ENCODE measurements at regions not wholly inside any gene's neighbourhood (a gene's known extent, or its start where the extent isn't known, plus 50 kb on each side); places are given as distances from the start of the nearest gene placed in this dataset.

GRCh38 chr5:23963449-23963848 lies 456.0 kb downstream of the PRDM9 start:
- Histone ChIP-seq H2BK5ac (ENCODE audit: low read length) (no peak overlapping the region), H3K27ac (replicated peaks; ENCODE audit: low read length) (no peak overlapping the region), H3K27me3 (ENCODE audit: control insufficient read depth in 3 of 3, insufficient read depth in 3 of 3, low read depth in 1 of 3, low read length in 3 of 3) (no peaks in the 10 kb centered on the region), H4K8ac (ENCODE audit: low read depth, low read length) (no peak overlapping the region), H2BK12ac (ENCODE audit: low read length) (no peak overlapping the region), H3K4ac (ENCODE audit: low read length) (no peak overlapping the region), H3K4me3 (ENCODE audit: low read length in 2 of 2) (no peak overlapping the region), H3K4me2 (ENCODE audit: insufficient read depth, low read length, poor library complexity, severe bottlenecking) (no peak overlapping the region), H3K18ac (ENCODE audit: low read length) (no peak overlapping the region), H4K91ac (ENCODE audit: low read depth, low read length, poor library complexity) (no peak overlapping the region), H3K9me3 (replicated peaks in 1 of 2; ENCODE audit: control insufficient read depth in 2 of 2, insufficient read depth in 1 of 2, low read depth in 1 of 2, low read length in 2 of 2) (no peaks in the 10 kb centered on the region), H3K79me1 (ENCODE audit: low read depth, low read length) (no peaks in the 10 kb centered on the region), H2BK15ac (ENCODE audit: low read length) (no peak overlapping the region), H3K36me3 (replicated peaks in 1 of 2; ENCODE audit: control insufficient read depth in 2 of 2, insufficient read depth in 2 of 2, low read length in 2 of 2) (no peaks in the 10 kb centered on the region), H3K14ac (ENCODE audit: low read length) (no peak overlapping the region), H3K9ac (ENCODE audit: low read depth, low read length, poor library complexity) (no peak overlapping the region), H3K23ac (ENCODE audit: low read depth, low read length, poor library complexity) (no peak overlapping the region), H2BK120ac (ENCODE audit: low read depth, low read length) (no peak overlapping the region), H2AFZ (ENCODE audit: low read length) (no peak overlapping the region), H3K4me1 (ENCODE audit: control insufficient read depth in 2 of 2, insufficient read depth in 1 of 2, low read depth in 1 of 2, low read length in 2 of 2) (no peaks in the 10 kb centered on the region), H2AK5ac (ENCODE audit: low read depth, low read length) (no peak overlapping the region)
- DNase-seq (ENCODE audit: low spot score): no peak
- no CpG with 5 or more reads among the region's 5 CpGs for WGBS, 2 donors (ENCODE audit: extremely low coverage in 2 of 2, insufficient read length in 2 of 2, insufficient replicate concordance in 1 of 2)

DNA sequence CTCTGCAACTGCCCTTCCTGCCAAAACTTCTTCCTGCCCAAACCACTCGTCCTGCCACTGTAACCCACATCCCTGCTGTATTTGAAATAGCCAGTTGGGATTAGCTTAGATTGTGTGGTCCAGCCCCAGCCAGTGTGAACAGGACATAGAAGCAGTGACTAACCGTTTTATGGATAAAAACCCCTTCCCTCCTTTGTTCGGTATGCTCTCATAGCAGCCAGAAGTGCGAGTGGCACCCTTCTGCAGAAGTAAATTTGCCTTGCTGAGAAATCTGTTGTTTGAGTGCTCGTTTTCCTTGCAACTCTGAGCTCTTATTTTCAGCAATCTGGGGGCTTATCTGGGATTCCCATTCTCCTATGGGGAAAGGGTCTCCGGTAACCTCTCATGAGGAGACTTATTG lies 470.0 kb downstream of the PRDM9 start:
- no peak overlapping the region for H3K9ac ChIP-seq (ENCODE audit: low read depth, low read length, poor library complexity)
- no peak overlapping the region for H2BK120ac ChIP-seq (ENCODE audit: low read depth, low read length)
- no peak for DNase-seq (ENCODE audit: low spot score)
- no CpG with 5 or more reads among the region's 6 CpGs for WGBS, 2 donors (ENCODE audit: extremely low coverage in 2 of 2, insufficient read length in 2 of 2, insufficient replicate concordance in 1 of 2)
- no peak overlapping the region for H2AK5ac ChIP-seq (ENCODE audit: low read depth, low read length)
- H3K9me3 ChIP-seq (replicated peaks in 1 of 2; ENCODE audit: control insufficient read depth in 2 of 2, insufficient read depth in 1 of 2, low read depth in 1 of 2, low read length in 2 of 2): peaks cover 5% of the 10 kb centered on the region in 2 donors
- H3K18ac ChIP-seq (ENCODE audit: low read length): no peak overlapping the region
- H3K23ac ChIP-seq (ENCODE audit: low read depth, low read length, poor library complexity): no peak overlapping the region
- H3K4me1 ChIP-seq (ENCODE audit: control insufficient read depth in 2 of 2, insufficient read depth in 1 of 2, low read depth in 1 of 2, low read length in 2 of 2): no peaks in the 10 kb centered on the region
- H4K91ac ChIP-seq (ENCODE audit: low read depth, low read length, poor library complexity): no peak overlapping the region
- H2BK12ac ChIP-seq (ENCODE audit: low read length): no peak overlapping the region
- H2BK5ac ChIP-seq (ENCODE audit: low read length): no peak overlapping the region
- no peak overlapping the region for H3K14ac ChIP-seq (ENCODE audit: low read length)
- no peak overlapping the region for H3K4ac ChIP-seq (ENCODE audit: low read length)
- no peak overlapping the region for H2BK15ac ChIP-seq (ENCODE audit: low read length)
- H3K4me3 ChIP-seq (ENCODE audit: low read length in 2 of 2): no peak overlapping the region
- H3K27me3 ChIP-seq (ENCODE audit: control insufficient read depth in 3 of 3, insufficient read depth in 3 of 3, low read depth in 1 of 3, low read length in 3 of 3): no peaks in the 10 kb centered on the region
- no peaks in the 10 kb centered on the region for H3K36me3 ChIP-seq (replicated peaks in 1 of 2; ENCODE audit: control insufficient read depth in 2 of 2, insufficient read depth in 2 of 2, low read length in 2 of 2)
- H2AFZ ChIP-seq (ENCODE audit: low read length): no peak overlapping the region
- H3K79me1 ChIP-seq (ENCODE audit: low read depth, low read length): no peaks in the 10 kb centered on the region
- no peak overlapping the region for H3K4me2 ChIP-seq (ENCODE audit: insufficient read depth, low read length, poor library complexity, severe bottlenecking)
- no peak overlapping the region for H3K27ac ChIP-seq (replicated peaks; ENCODE audit: low read length)
- no peak overlapping the region for H4K8ac ChIP-seq (ENCODE audit: low read depth, low read length)

- no peak overlapping the region for H2AK5ac ChIP-seq (ENCODE audit: low read depth, low read length)
Measured at GRCh38 chr5:23977997-23978396, 470.6 kb downstream of the PRDM9 start.

DNA sequence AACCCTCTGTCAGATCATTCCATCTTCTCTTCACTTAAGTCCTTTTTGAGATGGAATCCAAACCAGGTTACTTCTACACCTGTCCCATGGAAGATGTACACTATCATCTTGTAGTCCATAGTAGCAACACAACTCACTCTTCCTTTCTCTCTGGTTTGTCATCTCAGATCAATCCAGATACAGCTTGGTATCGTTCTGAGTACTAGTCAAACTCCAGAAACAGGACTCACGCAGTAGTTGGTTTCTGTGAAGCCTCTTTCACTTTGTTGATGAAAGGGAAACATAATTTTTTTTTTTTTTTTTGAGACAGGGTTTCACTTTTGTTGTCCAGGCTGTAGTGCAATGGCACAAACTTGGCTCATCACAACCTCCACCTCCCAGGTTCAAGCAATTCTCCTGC lies 484.0 kb downstream of the PRDM9 start:
- no peaks in the 10 kb centered on the region for H3K9me3 ChIP-seq (replicated peaks in 1 of 2; ENCODE audit: control insufficient read depth in 2 of 2, insufficient read depth in 1 of 2, low read depth in 1 of 2, low read length in 2 of 2)
- H3K4me3 ChIP-seq (ENCODE audit: low read length in 2 of 2): no peak overlapping the region
- H2BK5ac ChIP-seq (ENCODE audit: low read length): no peak overlapping the region
- no peak overlapping the region for H4K91ac ChIP-seq (ENCODE audit: low read depth, low read length, poor library complexity)
- H3K4me2 ChIP-seq (ENCODE audit: insufficient read depth, low read length, poor library complexity, severe bottlenecking): no peak overlapping the region
- H4K8ac ChIP-seq (ENCODE audit: low read depth, low read length): no peak overlapping the region
- no peaks in the 10 kb centered on the region for H3K4me1 ChIP-seq (ENCODE audit: control insufficient read depth in 2 of 2, insufficient read depth in 1 of 2, low read depth in 1 of 2, low read length in 2 of 2)
- H3K27me3 ChIP-seq (ENCODE audit: control insufficient read depth in 3 of 3, insufficient read depth in 3 of 3, low read depth in 1 of 3, low read length in 3 of 3): no peaks in the 10 kb centered on the region
- H3K14ac ChIP-seq (ENCODE audit: low read length): no peak overlapping the region
- H3K4ac ChIP-seq (ENCODE audit: low read length): no peak overlapping the region
- H3K27ac ChIP-seq (replicated peaks; ENCODE audit: low read length): no peak overlapping the region
- no peaks in the 10 kb centered on the region for H3K79me1 ChIP-seq (ENCODE audit: low read depth, low read length)
- H2AFZ ChIP-seq (ENCODE audit: low read length): no peak overlapping the region
- H2BK12ac ChIP-seq (ENCODE audit: low read length): no peak overlapping the region
- no peak overlapping the region for H2BK15ac ChIP-seq (ENCODE audit: low read length)
- H3K23ac ChIP-seq (ENCODE audit: low read depth, low read length, poor library complexity): no peak overlapping the region
- no peak for DNase-seq (ENCODE audit: low spot score)
- no CpG with 5 or more reads among the region's 2 CpGs for WGBS, 2 donors (ENCODE audit: extremely low coverage in 2 of 2, insufficient read length in 2 of 2, insufficient replicate concordance in 1 of 2)
- H3K9ac ChIP-seq (ENCODE audit: low read depth, low read length, poor library complexity): no peak overlapping the region
- no peak overlapping the region for H2AK5ac ChIP-seq (ENCODE audit: low read depth, low read length)
- H2BK120ac ChIP-seq (ENCODE audit: low read depth, low read length): no peak overlapping the region
- no peaks in the 10 kb centered on the region for H3K36me3 ChIP-seq (replicated peaks in 1 of 2; ENCODE audit: control insufficient read depth in 2 of 2, insufficient read depth in 2 of 2, low read length in 2 of 2)
- no peak overlapping the region for H3K18ac ChIP-seq (ENCODE audit: low read length)

More at GRCh38 chr5:23977997-23978396, 470.6 kb downstream of the PRDM9 start:
- Histone ChIP-seq H2AFZ (ENCODE audit: low read length) (no peak overlapping the region), H3K36me3 (replicated peaks in 1 of 2; ENCODE audit: control insufficient read depth in 2 of 2, insufficient read depth in 2 of 2, low read length in 2 of 2) (no peaks in the 10 kb centered on the region), H2BK120ac (ENCODE audit: low read depth, low read length) (no peak overlapping the region), H3K4me2 (ENCODE audit: insufficient read depth, low read length, poor library complexity, severe bottlenecking) (no peak overlapping the region), H2BK15ac (ENCODE audit: low read length) (no peak overlapping the region), H3K9ac (ENCODE audit: low read depth, low read length, poor library complexity) (no peak overlapping the region), H4K8ac (ENCODE audit: low read depth, low read length) (no peak overlapping the region), H2BK12ac (ENCODE audit: low read length) (no peak overlapping the region), H3K9me3 (replicated peaks in 1 of 2; ENCODE audit: control insufficient read depth in 2 of 2, insufficient read depth in 1 of 2, low read depth in 1 of 2, low read length in 2 of 2) (peaks cover 5% of the 10 kb centered on the region in 2 donors), H3K23ac (ENCODE audit: low read depth, low read length, poor library complexity) (no peak overlapping the region), H2BK5ac (ENCODE audit: low read length) (no peak overlapping the region), H3K27me3 (ENCODE audit: control insufficient read depth in 3 of 3, insufficient read depth in 3 of 3, low read depth in 1 of 3, low read length in 3 of 3) (no peaks in the 10 kb centered on the region), H3K27ac (replicated peaks; ENCODE audit: low read length) (no peak overlapping the region), H3K18ac (ENCODE audit: low read length) (no peak overlapping the region), H3K14ac (ENCODE audit: low read length) (no peak overlapping the region), H4K91ac (ENCODE audit: low read depth, low read length, poor library complexity) (no peak overlapping the region), H3K79me1 (ENCODE audit: low read depth, low read length) (no peaks in the 10 kb centered on the region), H3K4me3 (ENCODE audit: low read length in 2 of 2) (no peak overlapping the region), H3K4me1 (ENCODE audit: control insufficient read depth in 2 of 2, insufficient read depth in 1 of 2, low read depth in 1 of 2, low read length in 2 of 2) (no peaks in the 10 kb centered on the region), H3K4ac (ENCODE audit: low read length) (no peak overlapping the region)
- no peak for DNase-seq (ENCODE audit: low spot score)
- WGBS, 2 donors (ENCODE audit: extremely low coverage in 2 of 2, insufficient read length in 2 of 2, insufficient replicate concordance in 1 of 2): no CpG with 5 or more reads among the region's 4 CpGs
